K562 (cell line): ENCODE measurements at regions not wholly inside any gene's neighbourhood (a gene's known extent, or its start where the extent isn't known, plus 50 kb on each side); places are given as distances from the start of the nearest gene placed in this dataset.

Experiments used
- CTCF ChIP-seq, 3 experiments: IDR thresholded peaks in 2 of 3; conservative IDR thresholded peaks in 1 of 3; 2 replicates each; pipeline ENCODE4 v1.5.1; 2011 to 2012; ENCODE audit warnings: low read length in 3 of 3, mild to moderate bottlenecking in 3 of 3, control low read depth in 2 of 3, improper control_type of control experiment in 1 of 3, inconsistent platforms in 1 of 3, low read depth in 1 of 3, mixed read lengths in 1 of 3, moderate library complexity in 1 of 3; ENCODE audit not compliant: insufficient read depth in 2 of 3
- CUX1 ChIP-seq: fragments of 200-800 bp; sonication (Bioruptor generic); IDR thresholded peaks from 2 replicates; pipeline ENCODE4 v1.6.1; 2016; ENCODE audit warnings: missing genetic modification characterization, missing compliant biosample characterization
- FOS ChIP-seq: IDR thresholded peaks from 3 replicates; pipeline ENCODE4 v1.6.1; 2011; ENCODE audit not compliant: insufficient read length; ENCODE audit errors: extremely low read depth
- MTA2 ChIP-seq: fragments of 450-650 bp; IDR thresholded peaks from 2 replicates; pipeline ENCODE4 v1.6.1; 2016; ENCODE audit warnings: low read depth
- NBN ChIP-seq: fragments of 450-650 bp; IDR thresholded peaks from 2 replicates; pipeline ENCODE4 v1.6.1; 2016; ENCODE audit warnings: low read depth, mild to moderate bottlenecking
- NFYB ChIP-seq: IDR thresholded peaks from 2 replicates; pipeline ENCODE4 v1.6.1; 2011; ENCODE audit warnings: mild to moderate bottlenecking, moderate library complexity; ENCODE audit not compliant: insufficient read length; ENCODE audit errors: extremely low read depth
- NR2C2 ChIP-seq, 2 experiments: fragments of 200-800 bp in 1 of 2; sonication (Bioruptor generic) in 1 of 2; sonication (generic) in 1 of 2; formaldehyde crosslinking in 1 of 2; IDR thresholded peaks; 2 replicates each; pipeline versions ENCODE4 v1.6.1 to v1.8.0; 2016 to 2022; ENCODE audit warnings: mild to moderate bottlenecking in 1 of 2, missing compliant biosample characterization in 1 of 2, missing genetic modification characterization in 1 of 2, missing genetic modification reagents in 1 of 2
- PHF20 ChIP-seq: fragments of 450-650 bp; IDR thresholded peaks from 2 replicates; pipeline ENCODE4 v1.6.1; 2018; ENCODE audit not compliant: partially characterized antibody
- RAD21 ChIP-seq, 2 experiments: fragments of 250-450 bp in 1 of 2; fragments of 450-650 bp in 1 of 2; sonication (Bioruptor Pico) in 1 of 2; formaldehyde crosslinking in 1 of 2; IDR thresholded peaks in 1 of 2; conservative IDR thresholded peaks in 1 of 2; 2 replicates each; pipeline versions ENCODE4 v1.4.0 to v1.8.0; 2020 to 2022; ENCODE audit warnings: mild to moderate bottlenecking in 2 of 2, moderate library complexity in 1 of 2
- SMARCE1 ChIP-seq: fragments of 450-650 bp; IDR thresholded peaks from 2 replicates; pipeline ENCODE4 v1.7.1; 2016; ENCODE audit warnings: mild to moderate bottlenecking
- TCF7L2 ChIP-seq: fragments of 150-350 bp; IDR thresholded peaks from 2 replicates; pipeline ENCODE4 v1.6.1; 2016; ENCODE audit warnings: low read depth, mild to moderate bottlenecking, low read length, moderate library complexity
- ZBTB11 ChIP-seq, 3 experiments: fragments of 200-800 bp in 1 of 3; fragments of 250-450 bp in 1 of 3; fragments of 450-650 bp in 1 of 3; sonication (Bioruptor Pico) in 1 of 3; sonication (Bioruptor generic) in 1 of 3; formaldehyde crosslinking in 1 of 3; IDR thresholded peaks; 2 replicates each; pipeline versions ENCODE4 v1.6.1 to v1.8.0; 2016 to 2022; ENCODE audit warnings: mild to moderate bottlenecking in 2 of 3, missing genetic modification characterization in 2 of 3, missing compliant biosample characterization in 1 of 3, moderate library complexity in 1 of 3
- ZBTB33 ChIP-seq: sonication (generic); formaldehyde crosslinking; IDR thresholded peaks from 2 replicates; pipeline ENCODE4 v1.8.1; 2023; ENCODE audit warnings: mild to moderate bottlenecking, missing genetic modification reagents

- no peak for TF ChIP-seq FOS
- TF ChIP-seq NFYB: no peak
- TF ChIP-seq ZBTB33 (CRISPR knock-in tag): no peak
- TF ChIP-seq CTCF (IDR thresholded peaks at IDR 0.05 in 2 of 3, conservative IDR thresholded peaks at IDR 0.05 in 1 of 3; ENCODE audit: insufficient read depth in 2 of 3, low read depth in 1 of 3, low read length in 3 of 3): no peak
- no peak for TF ChIP-seq MTA2
- no peak for TF ChIP-seq TCF7L2
- no peak for TF ChIP-seq SMARCE1
- no peak for TF ChIP-seq PHF20
- TF ChIP-seq RAD21 (CRISPR knock-in tag; conservative IDR thresholded peaks at IDR 0.05 in 1 of 2, IDR thresholded peaks at IDR 0.05 in 1 of 2): no peak
- no peak for TF ChIP-seq CUX1 (CRISPR knock-in tag)
- no peak for TF ChIP-seq NBN
- no peak for TF ChIP-seq NR2C2 (CRISPR knock-in tag; IDR thresholded peaks at IDR 0.05)
- no peak for TF ChIP-seq NR2C2 (tag; IDR thresholded peaks at IDR 0.05)
- no peak for TF ChIP-seq ZBTB11 (CRISPR knock-in tag; IDR thresholded peaks at IDR 0.05)
Measured at GRCh38 chr3:8183627-8184026, 318.0 kb upstream of the LMCD1 start.
